Body of pancreas (tissue), 4 donors: ENCODE measurements at regions not wholly inside any gene's neighbourhood (a gene's known extent, or its start where the extent isn't known, plus 50 kb on each side); places are given as distances from the start of the nearest gene placed in this dataset.
"Not testable (repeated sequence)": the region's sequence is repeated elsewhere in the genome, so short reads cannot be mapped to it uniquely, and the experiment has no call there.

ENCODE experiments used
- POLR2A ChIP-seq, 3 donors: fragments of 450-650 bp; IDR thresholded peaks; one replicate each; pipeline ENCODE4 v1.6.1; 2016; ENCODE audit warnings: antibody characterized with exemption in 3 of 3, mild to moderate bottlenecking in 2 of 3
- TF ChIP-seq, protein P1 (sequence below), 7 experiments: fragments of 450-650 bp in 4 of 7; fragments of 200-600 bp in 3 of 7; sonication (generic) in 3 of 7; IDR thresholded peaks; one replicate each; pipeline ENCODE4 v1.5.1; 2016 to 2019; ENCODE audit warnings: antibody characterized with exemption in 7 of 7

DNA sequence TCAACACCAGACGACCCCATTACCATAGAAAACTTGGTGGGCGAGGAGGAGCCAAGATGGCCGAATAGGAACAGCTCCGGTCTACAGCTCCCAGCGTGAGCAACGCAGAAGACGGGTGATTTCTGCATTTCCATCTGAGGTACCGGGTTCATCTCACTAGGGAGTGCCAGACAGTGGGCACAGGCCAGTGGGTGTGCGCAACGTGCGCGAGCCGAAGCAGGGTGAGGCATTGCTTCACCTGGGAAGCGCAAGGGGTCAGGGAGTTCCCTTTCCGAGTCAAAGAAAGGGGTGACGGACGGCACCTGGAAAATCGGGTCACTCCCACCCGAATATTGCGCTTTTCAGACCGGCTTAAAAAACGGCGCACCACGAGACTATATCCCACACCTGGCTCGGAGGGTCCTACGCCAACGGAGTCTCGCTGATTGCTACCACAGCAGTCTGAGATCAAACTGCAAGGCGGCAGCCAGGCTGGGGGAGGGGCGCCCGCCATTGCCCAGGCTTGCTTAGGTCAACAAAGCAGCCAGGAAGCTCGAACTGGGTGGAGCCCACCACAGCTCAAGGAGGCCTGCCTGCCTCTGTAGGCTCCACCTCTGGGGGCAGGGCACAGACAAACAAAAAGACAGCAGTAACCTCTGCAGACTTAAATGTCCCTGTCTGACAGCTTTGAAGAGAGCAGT, 2000.1 kb upstream of the CELF4 start:
- TF ChIP-seq, protein P1, sequence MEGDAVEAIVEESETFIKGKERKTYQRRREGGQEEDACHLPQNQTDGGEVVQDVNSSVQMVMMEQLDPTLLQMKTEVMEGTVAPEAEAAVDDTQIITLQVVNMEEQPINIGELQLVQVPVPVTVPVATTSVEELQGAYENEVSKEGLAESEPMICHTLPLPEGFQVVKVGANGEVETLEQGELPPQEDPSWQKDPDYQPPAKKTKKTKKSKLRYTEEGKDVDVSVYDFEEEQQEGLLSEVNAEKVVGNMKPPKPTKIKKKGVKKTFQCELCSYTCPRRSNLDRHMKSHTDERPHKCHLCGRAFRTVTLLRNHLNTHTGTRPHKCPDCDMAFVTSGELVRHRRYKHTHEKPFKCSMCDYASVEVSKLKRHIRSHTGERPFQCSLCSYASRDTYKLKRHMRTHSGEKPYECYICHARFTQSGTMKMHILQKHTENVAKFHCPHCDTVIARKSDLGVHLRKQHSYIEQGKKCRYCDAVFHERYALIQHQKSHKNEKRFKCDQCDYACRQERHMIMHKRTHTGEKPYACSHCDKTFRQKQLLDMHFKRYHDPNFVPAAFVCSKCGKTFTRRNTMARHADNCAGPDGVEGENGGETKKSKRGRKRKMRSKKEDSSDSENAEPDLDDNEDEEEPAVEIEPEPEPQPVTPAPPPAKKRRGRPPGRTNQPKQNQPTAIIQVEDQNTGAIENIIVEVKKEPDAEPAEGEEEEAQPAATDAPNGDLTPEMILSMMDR (IDR thresholded peaks at IDR 0.05): not testable (repeated sequence)
- TF ChIP-seq POLR2A (IDR thresholded peaks at IDR 0.05): not testable (repeated sequence)
